ENCODE measurements at regions not wholly inside any gene's neighbourhood (a gene's known extent, or its start where the extent isn't known, plus 50 kb on each side); places are given as distances from the start of the nearest gene placed in this dataset.

DNA sequence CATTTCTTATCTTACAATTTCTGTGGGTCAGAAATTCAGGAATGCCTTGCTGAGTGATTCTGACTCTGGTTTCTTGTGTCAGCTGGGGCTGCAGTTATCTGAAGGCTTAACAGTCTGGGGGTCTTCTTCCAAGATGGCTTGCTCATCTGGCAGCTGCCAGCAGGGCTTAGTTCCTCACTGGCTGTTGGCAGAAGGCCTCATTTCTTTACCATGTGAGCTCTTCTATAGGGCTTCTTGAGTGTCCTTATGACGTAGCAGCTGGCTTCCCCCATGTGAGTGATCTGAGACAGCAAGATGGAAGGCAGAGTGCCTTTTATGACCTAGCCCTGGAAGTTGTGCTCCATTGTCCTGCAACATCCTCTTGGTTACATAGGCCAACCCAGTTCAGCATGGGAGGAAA is 82.0 kb upstream of the PDZRN3 start:
- TF ChIP-seq SIN3A (IDR thresholded peaks at IDR 0.05; ENCODE audit: borderline replicate concordance, insufficient read depth, low read length) (no peak), TAF1 (IDR thresholded peaks at IDR 0.05; ENCODE audit: borderline replicate concordance, insufficient read depth, low read length) (no peak), POLR2AphosphoS5 (IDR thresholded peaks at IDR 0.05; ENCODE audit: low read depth, low read length) (no peak), FOXP2 (optimal IDR thresholded peaks at IDR 0.05; ENCODE audit: borderline replicate concordance, extremely low read depth, extremely low read length, insufficient read depth) (no peak)
- TF ChIP-seq, protein P1, sequence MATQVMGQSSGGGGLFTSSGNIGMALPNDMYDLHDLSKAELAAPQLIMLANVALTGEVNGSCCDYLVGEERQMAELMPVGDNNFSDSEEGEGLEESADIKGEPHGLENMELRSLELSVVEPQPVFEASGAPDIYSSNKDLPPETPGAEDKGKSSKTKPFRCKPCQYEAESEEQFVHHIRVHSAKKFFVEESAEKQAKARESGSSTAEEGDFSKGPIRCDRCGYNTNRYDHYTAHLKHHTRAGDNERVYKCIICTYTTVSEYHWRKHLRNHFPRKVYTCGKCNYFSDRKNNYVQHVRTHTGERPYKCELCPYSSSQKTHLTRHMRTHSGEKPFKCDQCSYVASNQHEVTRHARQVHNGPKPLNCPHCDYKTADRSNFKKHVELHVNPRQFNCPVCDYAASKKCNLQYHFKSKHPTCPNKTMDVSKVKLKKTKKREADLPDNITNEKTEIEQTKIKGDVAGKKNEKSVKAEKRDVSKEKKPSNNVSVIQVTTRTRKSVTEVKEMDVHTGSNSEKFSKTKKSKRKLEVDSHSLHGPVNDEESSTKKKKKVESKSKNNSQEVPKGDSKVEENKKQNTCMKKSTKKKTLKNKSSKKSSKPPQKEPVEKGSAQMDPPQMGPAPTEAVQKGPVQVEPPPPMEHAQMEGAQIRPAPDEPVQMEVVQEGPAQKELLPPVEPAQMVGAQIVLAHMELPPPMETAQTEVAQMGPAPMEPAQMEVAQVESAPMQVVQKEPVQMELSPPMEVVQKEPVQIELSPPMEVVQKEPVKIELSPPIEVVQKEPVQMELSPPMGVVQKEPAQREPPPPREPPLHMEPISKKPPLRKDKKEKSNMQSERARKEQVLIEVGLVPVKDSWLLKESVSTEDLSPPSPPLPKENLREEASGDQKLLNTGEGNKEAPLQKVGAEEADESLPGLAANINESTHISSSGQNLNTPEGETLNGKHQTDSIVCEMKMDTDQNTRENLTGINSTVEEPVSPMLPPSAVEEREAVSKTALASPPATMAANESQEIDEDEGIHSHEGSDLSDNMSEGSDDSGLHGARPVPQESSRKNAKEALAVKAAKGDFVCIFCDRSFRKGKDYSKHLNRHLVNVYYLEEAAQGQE (IDR thresholded peaks at IDR 0.05; ENCODE audit: insufficient read depth in 1 of 2, low read depth in 2 of 2, low read length in 2 of 2) = no peak

Measured in PFSK-1 (cell line).